HEK293T (cell line): ENCODE measurements at regions not wholly inside any gene's neighbourhood (a gene's known extent, or its start where the extent isn't known, plus 50 kb on each side); places are given as distances from the start of the nearest gene placed in this dataset.

Source experiments
- ARNT ChIP-seq: fragments of 450-650 bp; IDR thresholded peaks from 2 replicates; pipeline ENCODE4 v1.6.1; 2017; ENCODE audit warnings: mild to moderate bottlenecking
- BHLHE40 ChIP-seq: fragments of 450-650 bp; IDR thresholded peaks from 2 replicates; pipeline ENCODE4 v1.6.1; 2016; ENCODE audit warnings: mild to moderate bottlenecking, moderate library complexity, borderline replicate concordance
- ELF4 ChIP-seq: fragments of 450-650 bp; IDR thresholded peaks from 2 replicates; pipeline ENCODE4 v1.6.1; 2017; ENCODE audit warnings: antibody characterized with exemption
- FOXK2 ChIP-seq: fragments of 450-650 bp; IDR thresholded peaks from 2 replicates; pipeline ENCODE4 v1.6.1; 2016; ENCODE audit warnings: mild to moderate bottlenecking
- FOXM1 ChIP-seq: fragments of 450-650 bp; IDR thresholded peaks from 2 replicates; pipeline ENCODE4 v1.6.1; 2017; ENCODE audit warnings: mild to moderate bottlenecking, borderline replicate concordance
- HDGF ChIP-seq: fragments of 450-650 bp; IDR thresholded peaks from 2 replicates; pipeline ENCODE4 v1.6.1; 2017; ENCODE audit warnings: antibody characterized with exemption, borderline replicate concordance
- L3MBTL2 ChIP-seq: fragments of 450-650 bp; conservative IDR thresholded peaks from 2 replicates; pipeline ENCODE4 v1.6.1; 2016; ENCODE audit warnings: mild to moderate bottlenecking
- LEF1 ChIP-seq: fragments of 450-650 bp; IDR thresholded peaks from 2 replicates; pipeline ENCODE4 v1.6.1; 2017; ENCODE audit warnings: mild to moderate bottlenecking, borderline replicate concordance
- NFRKB ChIP-seq: fragments of 450-650 bp; IDR thresholded peaks from 2 replicates; pipeline ENCODE4 v1.6.1; 2016; ENCODE audit warnings: mild to moderate bottlenecking, moderate library complexity
- SP1 ChIP-seq: fragments of 450-650 bp; IDR thresholded peaks from 2 replicates; pipeline ENCODE4 v1.6.1; 2017
- SUZ12 ChIP-seq: fragments of 450-650 bp; IDR thresholded peaks from 2 replicates; pipeline ENCODE4 v1.6.1; 2016; ENCODE audit warnings: mild to moderate bottlenecking
- TARDBP ChIP-seq: fragments of 450-650 bp; IDR thresholded peaks from 2 replicates; pipeline ENCODE4 v1.6.1; 2016
- ZNF384 ChIP-seq: fragments of 450-650 bp; IDR thresholded peaks from 2 replicates; pipeline ENCODE4 v1.6.1; 2016

DNA sequence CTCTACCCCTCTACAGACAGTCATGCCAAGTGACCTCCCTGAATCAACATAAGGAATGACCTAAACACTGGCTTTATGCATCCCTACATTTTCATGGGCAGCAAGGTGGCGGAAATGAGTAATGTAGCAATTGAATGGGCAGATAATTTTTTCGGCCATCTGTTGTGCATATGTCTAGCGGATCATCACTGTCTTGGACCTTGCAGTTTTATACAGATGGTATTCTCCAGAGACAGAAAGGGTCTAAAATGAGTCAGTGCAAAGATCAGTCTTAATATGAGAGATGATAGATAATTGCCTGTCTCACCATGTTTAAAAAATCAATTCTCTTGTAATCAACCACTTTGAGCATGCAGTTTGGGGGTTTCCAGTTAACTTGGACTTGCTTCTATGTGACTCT, 177.3 kb upstream of the DKK2 start:
- TF ChIP-seq NFRKB, result no peak
- TF ChIP-seq L3MBTL2, result no peak
- TF ChIP-seq SUZ12, result no peak
- TF ChIP-seq BHLHE40, result no peak
- no peak for TF ChIP-seq ELF4
- no peak for TF ChIP-seq FOXK2
- TF ChIP-seq ARNT, result no peak
- no peak for TF ChIP-seq HDGF
- TF ChIP-seq SP1, result no peak
- TF ChIP-seq FOXM1, result no peak
- TF ChIP-seq TARDBP, result no peak
- TF ChIP-seq ZNF384, result no peak
- TF ChIP-seq LEF1, result no peak
